Activated CD4-positive, alpha-beta T cell treated with anti-CD3 and anti-CD28 coated beads, Interleukin-2, amount 10 ng/mL, durations not matched to agents 24 days and 14 days (primary cell): ENCODE measurements at regions not wholly inside any gene's neighbourhood (a gene's known extent, or its start where the extent isn't known, plus 50 kb on each side); places are given as distances from the start of the nearest gene placed in this dataset.

Experiments
- DNase-seq: peaks from one replicate; pipeline ENCODE4 v3.0.0; 2022
- H3K27ac Mint-ChIP-seq: one replicate; pipeline ENCODE4 v1.8.0; 2022; ENCODE audit warnings: mild to moderate bottlenecking, mixed read lengths
- H3K27me3 Mint-ChIP-seq: one replicate; pipeline ENCODE4 v1.8.0; 2022; ENCODE audit warnings: mixed read lengths
- H3K36me3 Mint-ChIP-seq: one replicate; pipeline ENCODE4 v1.8.0; 2022; ENCODE audit warnings: low read depth, mild to moderate bottlenecking, mixed read lengths
- H3K4me1 Mint-ChIP-seq: one replicate; pipeline ENCODE4 v1.8.0; 2021; ENCODE audit warnings: mixed read lengths
- H3K4me3 Mint-ChIP-seq: one replicate; pipeline ENCODE4 v1.8.0; 2022; ENCODE audit warnings: mild to moderate bottlenecking, moderate library complexity, mixed read lengths
- H3K9me3 Mint-ChIP-seq: one replicate; pipeline ENCODE4 v1.8.0; 2021; ENCODE audit warnings: mixed read lengths
- intact Hi-C: fragments of 100-400 bp; cut with micrococcal nuclease; formaldehyde crosslinking; loops from one replicate; pipeline ENCODE4 v1.15.1; 2023

DNA sequence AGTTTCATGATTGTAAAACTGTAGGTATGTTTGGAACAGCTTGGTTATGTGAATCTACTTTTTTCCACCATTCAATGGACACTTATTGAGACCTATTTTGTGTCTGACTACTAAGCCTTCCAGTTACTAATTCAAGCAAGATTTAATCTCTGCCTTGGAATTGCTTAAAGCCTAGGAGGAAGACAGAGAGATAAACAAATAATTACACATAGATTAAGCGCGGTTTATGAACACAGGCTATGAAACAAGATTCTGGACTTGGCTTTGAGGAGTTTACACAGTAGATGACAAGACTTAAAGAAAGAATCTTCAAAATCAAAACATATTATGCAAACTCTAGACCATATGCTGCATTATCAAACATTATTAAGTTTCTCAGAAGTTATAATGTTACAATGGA, 340.4 kb downstream of the RASEF start:
- H3K27ac Mint-ChIP-seq = no peak overlapping the region
- no peaks in the 10 kb centered on the region for H3K27me3 Mint-ChIP-seq
- intact Hi-C loops = no loop called here
- H3K36me3 Mint-ChIP-seq = no peaks in the 10 kb centered on the region
- H3K4me1 Mint-ChIP-seq = no peaks in the 10 kb centered on the region
- DNase-seq = no peak
- no peak overlapping the region for H3K4me3 Mint-ChIP-seq
- no peaks in the 10 kb centered on the region for H3K9me3 Mint-ChIP-seq

DNA sequence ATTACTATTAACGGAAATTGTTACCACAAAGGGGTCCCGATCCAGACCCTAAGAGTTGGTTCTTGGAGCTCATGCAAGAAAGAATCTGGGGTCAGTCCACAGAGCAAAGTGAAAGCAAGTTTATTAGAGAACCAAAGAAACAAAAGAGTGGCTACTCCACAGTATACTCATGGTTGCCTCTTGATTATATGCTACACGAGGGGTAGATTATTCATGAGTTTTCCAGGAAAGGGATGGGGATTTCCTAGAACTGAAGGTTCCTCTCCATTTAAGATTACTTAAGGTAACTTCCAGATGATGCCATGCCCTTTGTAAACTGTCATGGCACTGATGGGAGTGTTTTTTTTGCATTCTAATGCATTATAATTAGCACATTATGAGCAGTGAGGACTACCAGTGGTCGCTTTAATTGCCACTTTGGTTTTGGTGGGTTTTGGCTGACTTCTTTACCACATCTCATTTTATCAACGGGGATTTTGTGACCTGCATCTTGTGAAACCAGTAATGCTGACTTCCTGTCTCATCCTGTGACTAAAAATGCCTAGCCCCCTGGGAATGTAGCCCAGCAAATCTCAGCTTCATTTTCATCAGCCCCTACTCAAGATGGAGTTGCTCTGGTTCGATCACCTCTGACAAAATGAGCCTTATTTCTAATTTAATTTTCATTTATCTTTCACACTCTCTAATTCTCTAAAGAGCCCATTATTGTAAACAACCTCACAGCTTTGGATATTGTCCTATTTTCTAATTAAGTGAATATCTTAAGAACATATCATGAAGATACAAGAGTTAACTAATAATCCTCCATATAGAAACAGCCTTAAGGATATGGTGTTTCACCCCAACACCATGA, 336.3 kb downstream of the RASEF start:
- Mint-ChIP-seq H3K36me3 (no peaks in the 10 kb centered on the region), H3K4me3 (no peak overlapping the region), H3K9me3 (no peaks in the 10 kb centered on the region), H3K27ac (no peak overlapping the region), H3K27me3 (no peaks in the 10 kb centered on the region), H3K4me1 (no peaks in the 10 kb centered on the region)
- DNase-seq = no peak
- intact Hi-C loops = no loop called here

GRCh38 chr9:82729141-82729540, 333.8 kb downstream of the RASEF start:
- no peak for DNase-seq
- no peaks in the 10 kb centered on the region for H3K9me3 Mint-ChIP-seq
- no peaks in the 10 kb centered on the region for H3K4me1 Mint-ChIP-seq
- intact Hi-C loops = no loop called here
- no peak overlapping the region for H3K27ac Mint-ChIP-seq
- H3K27me3 Mint-ChIP-seq = no peaks in the 10 kb centered on the region
- H3K36me3 Mint-ChIP-seq = no peaks in the 10 kb centered on the region
- no peak overlapping the region for H3K4me3 Mint-ChIP-seq

DNA sequence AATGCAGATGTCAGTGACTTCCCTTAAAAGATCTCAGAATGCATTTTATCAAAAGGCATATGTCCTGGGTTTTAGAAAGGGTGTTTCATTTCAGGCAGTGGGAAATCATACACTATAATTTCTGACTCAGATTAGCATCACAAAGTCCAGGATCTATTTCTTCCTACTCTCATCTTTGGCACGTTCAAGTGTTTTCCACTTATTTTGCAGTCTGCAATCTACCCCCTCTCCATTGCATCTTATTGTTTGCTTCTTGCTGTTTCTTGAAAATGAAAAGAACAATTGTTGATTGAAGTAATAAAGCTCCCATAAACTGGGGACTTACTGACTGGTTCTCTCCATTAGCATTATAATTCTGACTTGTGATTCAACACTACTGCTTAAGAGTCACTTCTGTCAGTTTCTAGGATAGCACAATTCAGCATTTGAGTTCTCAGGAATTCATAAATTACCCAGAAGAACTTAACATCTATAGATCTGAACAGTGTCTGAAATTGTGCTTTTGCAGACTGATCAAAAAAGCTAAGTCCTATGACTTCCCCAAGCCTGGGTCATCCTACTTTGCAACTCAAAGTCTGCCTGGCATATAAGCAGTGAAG, 332.9 kb downstream of the RASEF start:
- Mint-ChIP-seq H3K27ac (no peak overlapping the region), H3K27me3 (no peaks in the 10 kb centered on the region), H3K4me3 (no peak overlapping the region), H3K4me1 (no peaks in the 10 kb centered on the region), H3K9me3 (no peaks in the 10 kb centered on the region), H3K36me3 (no peaks in the 10 kb centered on the region)
- DNase-seq = no peak
- intact Hi-C loops = no loop called here

DNA sequence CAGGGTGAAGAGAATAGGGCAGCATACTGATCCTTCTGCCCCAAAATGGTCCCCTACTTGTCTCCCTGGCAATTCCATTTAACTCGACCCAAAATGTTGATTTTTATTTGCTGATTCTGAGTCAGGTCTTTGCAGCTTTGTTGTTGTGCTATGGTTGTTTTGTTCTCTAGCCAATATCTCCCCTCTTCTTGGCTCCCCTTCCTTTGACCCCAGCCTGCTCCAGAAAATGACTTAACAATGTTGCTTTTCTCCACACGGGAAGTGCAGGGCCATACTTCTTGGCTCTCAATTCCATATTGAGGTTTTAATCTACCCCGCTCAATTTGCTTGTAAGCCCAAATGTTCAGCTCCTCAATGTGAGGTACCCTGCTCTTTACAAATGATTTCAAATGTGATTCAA, 330.0 kb downstream of the RASEF start:
- no peaks in the 10 kb centered on the region for H3K4me1 Mint-ChIP-seq
- intact Hi-C loops = no loop called here
- H3K27ac Mint-ChIP-seq = no peak overlapping the region
- H3K4me3 Mint-ChIP-seq = no peak overlapping the region
- H3K9me3 Mint-ChIP-seq = no peaks in the 10 kb centered on the region
- no peaks in the 10 kb centered on the region for H3K36me3 Mint-ChIP-seq
- H3K27me3 Mint-ChIP-seq = no peaks in the 10 kb centered on the region
- DNase-seq = no peak

- H3K9me3 Mint-ChIP-seq = no peaks in the 10 kb centered on the region
- H3K27ac Mint-ChIP-seq = no peak overlapping the region
- H3K27me3 Mint-ChIP-seq = no peaks in the 10 kb centered on the region
- no peaks in the 10 kb centered on the region for H3K4me1 Mint-ChIP-seq
- H3K4me3 Mint-ChIP-seq = no peak overlapping the region
- intact Hi-C loops = no loop called here
- no peak for DNase-seq
- H3K36me3 Mint-ChIP-seq = no peaks in the 10 kb centered on the region
These were observed 326.8 kb downstream of the RASEF start for GRCh38 chr9:82736126-82736525.

- no peak overlapping the region for H3K4me3 Mint-ChIP-seq
- no peak for DNase-seq
- H3K4me1 Mint-ChIP-seq = no peaks in the 10 kb centered on the region
- H3K27ac Mint-ChIP-seq = no peak overlapping the region
- H3K9me3 Mint-ChIP-seq = no peaks in the 10 kb centered on the region
- no peaks in the 10 kb centered on the region for H3K36me3 Mint-ChIP-seq
- intact Hi-C loops = no loop called here
- H3K27me3 Mint-ChIP-seq = no peaks in the 10 kb centered on the region
These were observed 326.2 kb downstream of the RASEF start for GRCh38 chr9:82736701-82737100.

- intact Hi-C loops = no loop called here
- H3K36me3 Mint-ChIP-seq = no peaks in the 10 kb centered on the region
- H3K9me3 Mint-ChIP-seq = no peaks in the 10 kb centered on the region
- DNase-seq = no peak
- no peak overlapping the region for H3K4me3 Mint-ChIP-seq
- no peak overlapping the region for H3K27ac Mint-ChIP-seq
- no peaks in the 10 kb centered on the region for H3K4me1 Mint-ChIP-seq
- no peaks in the 10 kb centered on the region for H3K27me3 Mint-ChIP-seq
These were observed 317.0 kb downstream of the RASEF start for GRCh38 chr9:82745919-82746318.

- no peaks in the 10 kb centered on the region for H3K4me1 Mint-ChIP-seq
- no peaks in the 10 kb centered on the region for H3K9me3 Mint-ChIP-seq
- intact Hi-C loops = no loop called here
- H3K27ac Mint-ChIP-seq = no peak overlapping the region
- no peak for DNase-seq
- no peak overlapping the region for H3K4me3 Mint-ChIP-seq
- H3K27me3 Mint-ChIP-seq = no peaks in the 10 kb centered on the region
- H3K36me3 Mint-ChIP-seq = no peaks in the 10 kb centered on the region
These were observed 312.5 kb downstream of the RASEF start for GRCh38 chr9:82750411-82750913.

DNA sequence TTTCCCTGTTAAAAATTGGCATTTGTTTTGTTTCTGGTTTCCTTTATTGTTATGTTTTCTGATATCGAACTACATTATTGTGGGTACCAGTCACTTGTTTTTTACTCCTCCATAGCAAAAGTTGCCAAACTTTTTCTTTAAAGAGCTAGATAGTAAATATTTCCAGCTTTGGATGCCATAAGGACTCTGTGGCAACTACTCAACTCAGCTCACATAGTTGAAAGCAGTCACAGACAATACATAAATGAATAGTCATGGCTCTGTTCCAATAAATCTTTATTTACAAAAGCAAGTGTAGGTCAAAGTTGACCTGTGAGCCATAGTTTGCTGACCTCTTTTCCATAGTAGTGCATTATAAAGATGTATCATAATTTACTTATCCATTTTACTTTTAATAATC, 305.0 kb downstream of the RASEF start:
- H3K4me3 Mint-ChIP-seq = no peak overlapping the region
- H3K9me3 Mint-ChIP-seq = no peaks in the 10 kb centered on the region
- H3K27ac Mint-ChIP-seq = no peak overlapping the region
- intact Hi-C loops = no loop called here
- H3K4me1 Mint-ChIP-seq = no peaks in the 10 kb centered on the region
- no peak for DNase-seq
- no peaks in the 10 kb centered on the region for H3K36me3 Mint-ChIP-seq
- no peaks in the 10 kb centered on the region for H3K27me3 Mint-ChIP-seq

DNA sequence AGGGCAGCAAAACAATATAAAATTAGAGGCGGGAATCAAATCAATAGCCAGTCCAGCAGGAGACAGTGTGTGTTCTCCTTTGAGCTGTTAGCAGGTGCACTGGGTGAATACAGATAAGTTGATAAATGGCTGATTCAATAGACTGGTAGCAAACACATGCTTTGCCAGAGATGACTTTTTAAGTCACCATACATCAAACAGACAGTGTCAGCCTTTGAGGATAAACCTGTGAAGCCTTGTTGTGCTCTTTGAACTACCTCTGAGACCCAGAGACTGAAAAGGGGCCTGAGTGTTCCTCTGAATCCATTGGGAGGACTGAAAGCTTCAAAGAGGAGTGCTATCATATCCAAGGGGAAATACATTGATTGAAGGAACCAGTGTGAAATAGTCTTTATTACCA, 301.9 kb downstream of the RASEF start:
- no peak overlapping the region for H3K27ac Mint-ChIP-seq
- H3K27me3 Mint-ChIP-seq = no peaks in the 10 kb centered on the region
- H3K9me3 Mint-ChIP-seq = no peaks in the 10 kb centered on the region
- no peak overlapping the region for H3K4me3 Mint-ChIP-seq
- intact Hi-C loops = no loop called here
- DNase-seq = no peak
- H3K4me1 Mint-ChIP-seq = no peaks in the 10 kb centered on the region
- H3K36me3 Mint-ChIP-seq = no peaks in the 10 kb centered on the region

DNA sequence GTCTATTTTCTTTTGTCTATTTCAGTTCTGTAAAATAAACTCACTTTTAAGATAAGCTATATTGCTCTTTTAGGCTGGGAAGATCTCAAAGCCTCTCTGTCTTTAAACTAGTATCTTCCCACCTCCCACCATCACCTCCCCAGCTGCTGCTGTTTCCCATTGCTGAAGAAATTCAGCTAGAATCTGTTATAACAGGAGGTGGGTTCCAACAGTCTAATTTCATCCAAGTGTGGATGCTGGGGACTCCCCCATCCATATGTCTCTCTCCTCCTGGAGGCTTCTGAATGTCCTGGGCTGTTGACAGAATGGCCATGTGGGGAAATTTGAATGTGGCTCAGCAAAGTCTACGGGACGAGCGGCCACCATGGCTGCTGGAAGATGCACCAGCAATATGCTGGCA, 301.0 kb downstream of the RASEF start:
- Mint-ChIP-seq H3K4me1 (no peaks in the 10 kb centered on the region), H3K4me3 (no peak overlapping the region), H3K27me3 (no peaks in the 10 kb centered on the region), H3K27ac (no peak overlapping the region), H3K9me3 (no peaks in the 10 kb centered on the region), H3K36me3 (no peaks in the 10 kb centered on the region)
- intact Hi-C loops = no loop called here
- DNase-seq = no peak

DNA sequence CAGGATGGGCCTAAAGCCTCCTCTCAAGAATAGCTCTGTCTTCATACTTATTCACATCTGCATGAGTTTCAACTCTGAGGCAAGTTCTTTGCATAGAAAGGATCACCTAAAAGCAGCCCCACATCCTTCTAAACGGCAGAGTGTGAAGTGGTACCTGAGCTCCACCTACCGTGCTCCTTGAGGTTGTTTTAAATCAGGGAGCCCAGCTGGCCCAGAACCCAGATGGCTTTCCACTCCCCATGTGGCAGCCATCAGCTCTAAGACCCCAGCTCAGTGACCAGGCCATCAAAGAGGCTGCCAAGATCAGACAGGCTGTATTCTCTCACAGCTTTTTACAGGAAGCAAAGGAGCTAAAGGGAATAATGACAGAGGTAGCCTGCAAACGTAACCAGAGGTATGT, 299.3 kb downstream of the RASEF start:
- H3K27ac Mint-ChIP-seq = no peak overlapping the region

GRCh38 chr9:82764061-82764668, 298.8 kb downstream of the RASEF start:
- H3K36me3 Mint-ChIP-seq = no peaks in the 10 kb centered on the region
- no peak for DNase-seq
- no peak overlapping the region for H3K4me3 Mint-ChIP-seq
- H3K9me3 Mint-ChIP-seq = peaks cover 6% of the 10 kb centered on the region
- H3K4me1 Mint-ChIP-seq = no peaks in the 10 kb centered on the region
- no peak overlapping the region for H3K27ac Mint-ChIP-seq
- H3K27me3 Mint-ChIP-seq = no peaks in the 10 kb centered on the region
- intact Hi-C loops = no loop called here

More for the DNA sequence above, 299.3 kb downstream of the RASEF start:
- H3K4me1 Mint-ChIP-seq = no peaks in the 10 kb centered on the region
- H3K36me3 Mint-ChIP-seq = no peaks in the 10 kb centered on the region
- no peak for DNase-seq
- intact Hi-C loops = no loop called here
- no peaks in the 10 kb centered on the region for H3K27me3 Mint-ChIP-seq
- peaks cover 3% of the 10 kb centered on the region for H3K9me3 Mint-ChIP-seq
- H3K4me3 Mint-ChIP-seq = no peak overlapping the region
